DMS53 treated with DMSO at 0.1 percent for 48 hours (cell line): ENCODE measurements at regions not wholly inside any gene's neighbourhood (a gene's known extent, or its start where the extent isn't known, plus 50 kb on each side); places are given as distances from the start of the nearest gene placed in this dataset.
"Not testable (repeated sequence)": the region's sequence is repeated elsewhere in the genome, so short reads cannot be mapped to it uniquely, and the experiment has no call there.

ENCODE experiments used
- DNase-seq: peaks from one replicate; lab custom pipeline; 2025; ENCODE audit not compliant: unreplicated experiment; lab: John Stamatoyannopoulos, UW

DNA sequence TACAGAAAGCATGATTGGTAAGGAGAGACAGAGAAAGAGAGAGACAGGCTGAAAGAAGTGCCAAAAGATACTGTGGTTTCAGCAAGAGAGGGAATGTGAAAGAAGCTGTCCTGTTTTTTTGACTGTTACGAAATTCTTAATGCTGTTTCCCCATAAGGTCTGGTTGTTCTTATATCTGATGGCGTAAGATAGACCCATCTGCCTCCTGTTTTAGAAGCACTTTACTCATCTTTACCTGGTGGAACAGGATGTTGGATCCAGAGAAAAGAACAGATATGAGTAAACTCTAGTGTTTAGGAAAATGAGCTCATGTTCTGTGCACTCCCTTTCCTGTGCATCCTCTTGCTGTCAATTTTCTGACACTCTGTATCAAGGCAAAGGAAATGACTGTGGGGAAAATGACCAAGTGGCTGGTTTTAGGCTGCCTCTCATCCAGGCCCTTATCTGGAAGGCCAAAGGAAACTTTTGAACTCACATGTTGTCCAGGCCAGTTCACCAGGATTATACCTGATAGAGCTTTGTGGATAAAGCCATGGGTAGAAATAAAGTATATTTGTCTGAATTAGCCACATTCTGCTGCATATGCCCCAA is 311.7 kb upstream of the HTR2C start:
- DNase-seq = no peak

GRCh38 chrX:114270371-114270770 is 313.5 kb upstream of the HTR2C start:
- DNase-seq = not testable (repeated sequence)

- no peak for DNase-seq
These were observed 315.2 kb upstream of the HTR2C start for GRCh38 chrX:114268643-114269042.

DNA sequence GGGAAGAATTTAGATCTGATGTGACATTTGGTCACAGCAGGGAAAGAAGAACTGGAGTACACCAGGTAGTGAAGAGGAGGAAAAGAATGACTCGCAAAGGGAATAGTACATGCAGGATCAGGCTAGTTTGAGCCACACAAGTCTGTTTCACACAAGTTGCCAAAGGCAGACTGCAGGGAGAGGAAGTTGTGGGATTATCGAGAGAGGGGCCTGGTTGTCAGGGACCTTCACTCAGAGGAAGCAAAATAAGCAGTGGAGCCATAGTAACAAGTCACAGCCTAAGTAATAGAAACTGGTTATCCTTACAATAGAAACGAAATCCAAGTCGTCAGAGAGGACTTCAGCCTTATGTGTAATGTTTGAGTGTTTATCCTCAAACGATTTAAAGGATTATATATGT is 316.7 kb upstream of the HTR2C start:
- DNase-seq = no peak

DNA sequence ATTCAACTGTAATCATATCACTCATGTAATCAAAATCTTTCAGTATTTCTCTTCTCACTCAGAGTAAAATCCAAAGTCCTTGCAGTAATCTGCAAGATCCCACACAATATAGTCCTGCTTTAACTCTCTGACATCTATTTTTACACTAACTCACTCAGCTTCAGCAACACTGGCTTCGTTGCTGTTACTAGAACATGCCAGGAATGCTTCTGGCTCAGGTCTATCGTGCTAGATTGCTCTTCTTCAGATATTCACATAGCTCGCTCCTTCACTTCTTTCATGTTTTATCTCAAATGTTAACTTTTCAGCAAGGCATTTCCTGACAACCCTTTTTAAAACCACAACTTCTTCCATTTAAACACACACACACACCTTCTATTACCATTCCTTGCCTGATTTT is 331.7 kb upstream of the HTR2C start:
- no peak for DNase-seq

GRCh38 chrX:114251575-114251974 is 332.3 kb upstream of the HTR2C start:
- no peak for DNase-seq

- no peak for DNase-seq
These were observed 362.4 kb upstream of the HTR2C start for GRCh38 chrX:114221445-114221844.

- DNase-seq = no peak
These were observed 373.0 kb upstream of the HTR2C start for GRCh38 chrX:114210879-114211278.

- DNase-seq = no peak
These were observed 382.3 kb upstream of the HTR2C start for GRCh38 chrX:114201622-114202021.

- no peak for DNase-seq
These were observed 402.7 kb upstream of the HTR2C start for GRCh38 chrX:114181195-114181594.

GRCh38 chrX:114178126-114178525 is 405.8 kb upstream of the HTR2C start:
- DNase-seq = no peak

DNA sequence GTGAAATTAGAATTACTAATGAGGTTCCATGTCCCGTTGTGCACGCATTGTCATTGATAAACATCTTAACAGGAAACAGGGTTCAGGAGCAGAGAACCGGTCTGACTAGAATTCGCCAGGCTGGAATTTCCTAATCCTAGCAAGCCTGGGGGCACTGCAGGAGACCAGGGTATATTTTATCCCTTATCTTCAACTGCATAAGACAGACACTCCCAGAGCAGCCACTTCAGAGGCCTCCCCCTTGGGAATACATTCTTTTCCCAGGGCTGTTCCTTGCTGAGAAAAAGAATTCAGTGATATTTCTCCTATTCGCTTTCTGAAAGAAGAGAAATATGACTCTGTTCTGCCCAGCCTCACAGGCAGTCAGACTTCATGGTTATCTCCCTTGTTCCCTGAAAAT is 416.6 kb upstream of the HTR2C start:
- DNase-seq = not testable (repeated sequence)

- DNase-seq = no peak
These were observed 417.3 kb upstream of the HTR2C start for GRCh38 chrX:114166601-114167000.

- no peak for DNase-seq
These were observed 418.3 kb upstream of the HTR2C start for GRCh38 chrX:114165537-114165936.

- no peak for DNase-seq
These were observed 421.7 kb upstream of the HTR2C start for GRCh38 chrX:114162068-114162735.

DNA sequence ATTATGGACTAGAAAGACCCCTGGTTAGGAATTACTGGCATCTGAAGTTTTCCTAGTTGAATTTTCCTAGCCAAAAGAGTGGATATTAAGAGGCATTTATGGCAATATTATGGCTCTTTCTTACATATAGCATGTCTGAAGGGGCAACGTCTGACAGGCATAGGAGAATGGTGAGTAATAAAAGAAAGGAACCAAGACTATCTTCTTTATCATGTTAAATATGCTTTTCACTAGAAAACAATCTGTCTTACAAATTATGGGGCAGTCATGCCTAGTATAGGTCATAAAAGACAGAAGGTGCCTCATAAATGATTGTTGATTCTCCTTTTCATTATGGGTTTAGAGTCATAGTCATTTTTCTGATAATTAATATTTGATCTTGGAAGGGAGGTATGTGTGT is 431.1 kb upstream of the HTR2C start:
- no peak for DNase-seq

GRCh38 chrX:114152130-114152529 is 431.8 kb upstream of the HTR2C start:
- DNase-seq = peak; percentile 72

DNA sequence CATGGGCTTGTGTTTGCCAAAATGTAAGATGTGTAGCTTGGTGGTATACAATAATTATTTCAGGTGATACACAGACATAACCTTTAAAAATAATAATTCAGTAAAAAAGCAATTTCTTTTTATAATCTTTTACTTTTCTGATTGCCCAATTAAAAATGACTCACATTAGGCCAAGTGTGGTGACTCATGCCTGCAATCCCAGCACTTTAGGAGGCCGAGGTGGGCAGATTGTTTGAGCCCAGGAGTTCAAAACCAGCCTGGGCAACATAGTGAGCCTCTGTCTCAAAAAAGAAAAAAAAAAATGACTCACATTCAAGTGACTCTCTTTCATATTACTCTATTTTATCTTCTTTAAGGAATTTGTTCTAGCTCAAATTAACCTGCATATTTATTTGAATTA is 449.4 kb upstream of the HTR2C start:
- DNase-seq = no peak

GRCh38 chrX:114127411-114128025 is 456.4 kb upstream of the HTR2C start:
- no peak for DNase-seq

DNA sequence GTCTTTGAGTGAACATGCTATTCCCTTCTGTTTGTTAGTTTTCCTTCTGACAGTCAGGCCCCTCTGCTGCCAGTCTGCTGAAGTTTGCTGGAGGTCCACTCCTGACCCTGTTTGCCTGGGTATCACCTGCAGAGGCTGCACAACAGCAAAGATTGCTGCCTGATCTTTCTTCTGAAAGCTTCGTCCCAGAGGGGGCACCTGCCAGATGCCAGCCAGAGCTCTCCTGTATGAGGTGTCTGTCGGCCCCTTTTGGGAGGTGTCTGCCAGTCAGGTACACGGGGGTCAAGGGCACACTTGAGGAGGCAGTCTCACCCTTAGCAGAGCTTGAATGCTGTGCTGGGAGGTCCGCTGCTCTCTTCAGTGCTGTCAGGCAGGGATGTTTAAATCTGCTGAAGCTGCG is 456.9 kb upstream of the HTR2C start:
- DNase-seq = no peak

DNA sequence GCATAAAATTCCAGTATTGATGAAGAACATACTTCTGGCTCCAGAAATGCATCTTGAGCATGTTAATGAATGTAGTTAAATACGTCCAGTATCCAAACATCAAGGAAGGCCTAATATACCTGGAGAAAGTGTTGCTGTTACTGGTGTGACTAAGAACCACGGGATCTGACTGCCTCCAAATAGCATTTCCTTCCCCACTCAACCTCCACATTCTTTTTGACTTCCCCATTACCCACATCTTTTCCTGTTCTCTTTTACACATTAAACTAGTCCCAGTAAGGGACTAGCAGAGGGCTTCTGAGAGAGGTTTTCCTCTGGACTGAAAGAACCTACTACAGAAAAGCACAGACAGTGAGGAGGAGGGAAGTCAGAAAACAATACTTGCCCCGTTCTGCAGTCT is 482.8 kb upstream of the HTR2C start:
- no peak for DNase-seq

GRCh38 chrX:114097866-114098265 is 486.0 kb upstream of the HTR2C start:
- no peak for DNase-seq

DNA sequence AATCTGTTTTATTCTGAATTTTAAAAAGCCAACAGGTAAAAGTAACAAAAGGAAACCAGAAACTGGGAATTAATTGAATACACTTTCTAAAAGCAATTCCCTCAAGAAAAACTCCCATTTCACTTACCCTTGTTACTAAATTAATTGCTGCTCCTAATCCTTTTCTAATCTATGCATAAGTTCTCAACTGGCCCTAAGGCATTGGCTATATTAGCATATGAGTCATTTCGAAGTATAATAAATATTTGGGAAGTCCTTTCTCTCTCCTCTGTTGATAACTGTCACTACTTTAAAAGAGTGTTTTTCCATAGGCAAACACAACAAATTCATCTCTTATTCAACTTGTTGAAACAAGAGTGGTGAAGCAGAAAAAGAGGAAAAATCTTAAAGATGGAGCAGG is 486.5 kb upstream of the HTR2C start:
- no peak for DNase-seq
